ENCODE measurements at regions not wholly inside any gene's neighbourhood (a gene's known extent, or its start where the extent isn't known, plus 50 kb on each side); places are given as distances from the start of the nearest gene placed in this dataset.
"Not testable (repeated sequence)": the region's sequence is repeated elsewhere in the genome, so short reads cannot be mapped to it uniquely, and the experiment has no call there.

- Histone ChIP-seq H3K27me3 (ENCODE audit: control insufficient read depth, insufficient read depth, low read length) (no peaks in the 10 kb centered on the region), H3K27ac (ENCODE audit: low read length) (no peak overlapping the region), H3K4me3 (ENCODE audit: low read depth in 2 of 2, low read length in 2 of 2) (no peak overlapping the region), H3K9me3 (ENCODE audit: control insufficient read depth, insufficient read depth, low read depth, low read length) (no peaks in the 10 kb centered on the region), H3K36me3 (ENCODE audit: control insufficient read depth, insufficient read depth, low read length) (no peaks in the 10 kb centered on the region), H3K4me1 (ENCODE audit: control insufficient read depth, insufficient read depth, low read length) (no peaks in the 10 kb centered on the region)
- TF ChIP-seq POLR2AphosphoS5 (IDR thresholded peaks at IDR 0.05; ENCODE audit: low read depth, low read length) = no peak
- ATAC-seq (no peak), DNase-seq (ENCODE audit: low read depth, low spot score) (no peak)
- POLR2A ChIA-PET = no interaction called here
- BruUV-seq (replicated peaks) = no TSS peak
- in situ Hi-C loops (cut with HindIII; ENCODE audit: low pct_unique_long_range_greater_than_20kb, low sequenced_read_pairs) = no loop called here
- intact Hi-C loops (cut with micrococcal nuclease; ENCODE audit: unreplicated experiment) = no loop called here
- CTCF ChIA-PET = no interaction called here
These were observed 97.0 kb upstream of the SNRPN start for GRCh38 chr15:24857763-24858162.

- H3K4me3 ChIP-seq (ENCODE audit: low read depth in 2 of 2, low read length in 2 of 2); H3K4me1 ChIP-seq (ENCODE audit: control insufficient read depth, insufficient read depth, low read length); H3K27ac ChIP-seq (ENCODE audit: low read length); POLR2A ChIA-PET; H3K9me3 ChIP-seq (ENCODE audit: control insufficient read depth, insufficient read depth, low read depth, low read length); DNase-seq (ENCODE audit: low read depth, low spot score); CTCF ChIA-PET; in situ Hi-C loops (cut with HindIII; ENCODE audit: low pct_unique_long_range_greater_than_20kb, low sequenced_read_pairs); intact Hi-C loops (cut with micrococcal nuclease; ENCODE audit: unreplicated experiment); H3K36me3 ChIP-seq (ENCODE audit: control insufficient read depth, insufficient read depth, low read length); H3K27me3 ChIP-seq (ENCODE audit: control insufficient read depth, insufficient read depth, low read length); ATAC-seq; BruUV-seq (replicated peaks): not testable (repeated sequence)
These were observed 96.6 kb upstream of the SNRPN start for GRCh38 chr15:24858183-24858582.

- BruUV-seq (replicated peaks) = no TSS peak
- Histone ChIP-seq H3K27me3 (ENCODE audit: control insufficient read depth, insufficient read depth, low read length) (no peaks in the 10 kb centered on the region), H3K36me3 (ENCODE audit: control insufficient read depth, insufficient read depth, low read length) (no peaks in the 10 kb centered on the region), H3K27ac (ENCODE audit: low read length) (no peak overlapping the region), H3K4me1 (ENCODE audit: control insufficient read depth, insufficient read depth, low read length) (no peaks in the 10 kb centered on the region), H3K9me3 (ENCODE audit: control insufficient read depth, insufficient read depth, low read depth, low read length) (no peaks in the 10 kb centered on the region), H3K4me3 (ENCODE audit: low read depth in 2 of 2, low read length in 2 of 2) (no peak overlapping the region)
- TF ChIP-seq POLR2AphosphoS5 (IDR thresholded peaks at IDR 0.05; ENCODE audit: low read depth, low read length) = no peak
- no peak for TF ChIP-seq CTCF (IDR thresholded peaks at IDR 0.05)
- no peak for TF ChIP-seq REST (IDR thresholded peaks at IDR 0.05; ENCODE audit: insufficient read depth in 1 of 2, low read depth in 2 of 2, low read length in 1 of 2)
- no peak for TF ChIP-seq TCF7L2 (IDR thresholded peaks at IDR 0.05; ENCODE audit: low read depth, low read length)
- TF ChIP-seq SIN3A (IDR thresholded peaks at IDR 0.05; ENCODE audit: borderline replicate concordance, insufficient read depth, low read depth, low read length) = no peak
- DNase-seq (ENCODE audit: low read depth, low spot score) (no peak), ATAC-seq (no peak)
- ChIA-PET POLR2A (no interaction called here), CTCF (no interaction called here)
- in situ Hi-C loops (cut with HindIII; ENCODE audit: low pct_unique_long_range_greater_than_20kb, low sequenced_read_pairs) = no loop called here
- intact Hi-C loops (cut with micrococcal nuclease; ENCODE audit: unreplicated experiment) = no loop called here
These were observed 95.8 kb upstream of the SNRPN start for GRCh38 chr15:24858737-24859601.

All from Panc1 (cell line).